ENCODE measurements at regions not wholly inside any gene's neighbourhood (a gene's known extent, or its start where the extent isn't known, plus 50 kb on each side); places are given as distances from the start of the nearest gene placed in this dataset.
"Not testable (repeated sequence)": the region's sequence is repeated elsewhere in the genome, so short reads cannot be mapped to it uniquely, and the experiment has no call there.

GRCh38 chr15:79505956-79506355 lies 73.8 kb downstream of the MINAR1 start:
- no peaks in the 10 kb centered on the region for H3K27me3 Mint-ChIP-seq (ENCODE audit: low read depth, poor library complexity)
- H3K36me3 Mint-ChIP-seq (ENCODE audit: low read depth): no peaks in the 10 kb centered on the region
- DNase-seq: no peak
- H3K27ac Mint-ChIP-seq: no peak overlapping the region
- no peaks in the 10 kb centered on the region for H3K9me3 Mint-ChIP-seq
- no peak overlapping the region for H3K4me3 Mint-ChIP-seq
- no peaks in the 10 kb centered on the region for H3K4me1 Mint-ChIP-seq
- no peak for TF ChIP-seq CTCF (IDR thresholded peaks at IDR 0.05)

GRCh38 chr15:79512844-79513243 lies 80.7 kb downstream of the MINAR1 start:
- H3K27ac Mint-ChIP-seq; H3K4me3 Mint-ChIP-seq; H3K36me3 Mint-ChIP-seq (ENCODE audit: low read depth); H3K9me3 Mint-ChIP-seq; H3K4me1 Mint-ChIP-seq; H3K27me3 Mint-ChIP-seq (ENCODE audit: low read depth, poor library complexity); DNase-seq: not testable (repeated sequence)

- Mint-ChIP-seq H3K4me3 (no peak overlapping the region), H3K27ac (no peak overlapping the region), H3K27me3 (ENCODE audit: low read depth, poor library complexity) (no peaks in the 10 kb centered on the region), H3K36me3 (ENCODE audit: low read depth) (no peaks in the 10 kb centered on the region), H3K9me3 (no peaks in the 10 kb centered on the region), H3K4me1 (peaks cover 11% of the 10 kb centered on the region)
- no peak for TF ChIP-seq CTCF (IDR thresholded peaks at IDR 0.05)
- no peak for DNase-seq
Observed at GRCh38 chr15:79513417-79513816, 81.3 kb downstream of the MINAR1 start.

- no peaks in the 10 kb centered on the region for H3K9me3 Mint-ChIP-seq
- no peak overlapping the region for H3K4me3 Mint-ChIP-seq
- H3K27me3 Mint-ChIP-seq (ENCODE audit: low read depth, poor library complexity): no peaks in the 10 kb centered on the region
- no peak for TF ChIP-seq CTCF (IDR thresholded peaks at IDR 0.05)
- DNase-seq: no peak
- peaks cover 16% of the 10 kb centered on the region for H3K4me1 Mint-ChIP-seq
- H3K27ac Mint-ChIP-seq: no peak overlapping the region
- no peaks in the 10 kb centered on the region for H3K36me3 Mint-ChIP-seq (ENCODE audit: low read depth)
Observed at GRCh38 chr15:79513940-79514339, 81.8 kb downstream of the MINAR1 start.

- no peak overlapping the region for H3K4me3 Mint-ChIP-seq
- H3K4me1 Mint-ChIP-seq: peaks cover 32% of the 10 kb centered on the region
- H3K36me3 Mint-ChIP-seq (ENCODE audit: low read depth): no peaks in the 10 kb centered on the region
- H3K27ac Mint-ChIP-seq: no peak overlapping the region
- H3K27me3 Mint-ChIP-seq (ENCODE audit: low read depth, poor library complexity): no peaks in the 10 kb centered on the region
- no peak for TF ChIP-seq CTCF (IDR thresholded peaks at IDR 0.05)
- H3K9me3 Mint-ChIP-seq: no peaks in the 10 kb centered on the region
- DNase-seq: no peak
Observed at GRCh38 chr15:79515300-79516027, 83.3 kb downstream of the MINAR1 start.

GRCh38 chr15:79516155-79516554 lies 84.0 kb downstream of the MINAR1 start:
- H3K27ac Mint-ChIP-seq: no peak overlapping the region
- no peaks in the 10 kb centered on the region for H3K9me3 Mint-ChIP-seq
- H3K36me3 Mint-ChIP-seq (ENCODE audit: low read depth): no peaks in the 10 kb centered on the region
- no peak overlapping the region for H3K4me3 Mint-ChIP-seq
- no peak for DNase-seq
- H3K4me1 Mint-ChIP-seq: peaks cover 38% of the 10 kb centered on the region
- no peak for TF ChIP-seq CTCF (IDR thresholded peaks at IDR 0.05)
- no peaks in the 10 kb centered on the region for H3K27me3 Mint-ChIP-seq (ENCODE audit: low read depth, poor library complexity)

Measured in nephron progenitor cell (in vitro differentiated cells).